Uterus (tissue), 3 donors: ENCODE measurements at regions not wholly inside any gene's neighbourhood (a gene's known extent, or its start where the extent isn't known, plus 50 kb on each side); places are given as distances from the start of the nearest gene placed in this dataset.
"Not testable (repeated sequence)": the region's sequence is repeated elsewhere in the genome, so short reads cannot be mapped to it uniquely, and the experiment has no call there.

Experiments used
- DNase-seq, 2 donors: peaks; one replicate each; pipeline ENCODE4 v3.0.0-alpha.2; 2019 to 2020
- H3K27ac ChIP-seq, 2 donors: fragments of 200-600 bp; sonication (generic); 1 replicate in 1 of 2; 2 replicates in 1 of 2; pipeline ENCODE4 v1.5.1; 2016 to 2018
- H3K27me3 ChIP-seq, 2 donors: fragments of 200-600 bp; sonication (generic); one replicate each; pipeline ENCODE4 v1.5.1; 2018 to 2019; ENCODE audit warnings: control low read depth in 1 of 2
- H3K36me3 ChIP-seq, 2 donors: fragments of 200-600 bp; sonication (generic); one replicate each; pipeline ENCODE4 v1.5.1; 2019; ENCODE audit warnings: control low read depth in 1 of 2
- H3K4me1 ChIP-seq, 2 donors: fragments of 200-600 bp; sonication (generic); one replicate each; pipeline ENCODE4 v1.5.1; 2018 to 2019; ENCODE audit warnings: control low read depth in 1 of 2
- H3K4me3 ChIP-seq, 2 donors: fragments of 200-600 bp; sonication (generic); 1 replicate in 1 of 2; 2 replicates in 1 of 2; pipeline ENCODE4 v1.5.1; 2018 to 2019; ENCODE audit warnings: mild to moderate bottlenecking in 1 of 2
- H3K9me3 ChIP-seq, 2 donors: fragments of 200-600 bp; sonication (generic); one replicate each; pipeline ENCODE4 v1.5.1; 2019; ENCODE audit warnings: control low read depth in 1 of 2
- POLR2A ChIP-seq, 2 donors: fragments of 450-650 bp; IDR thresholded peaks; one replicate each; pipeline ENCODE4 v1.6.1; 2016; ENCODE audit warnings: antibody characterized with exemption in 2 of 2, mild to moderate bottlenecking in 1 of 2, moderate library complexity in 1 of 2
- intact Hi-C: fragments of 100-400 bp; cut with DNase I; formaldehyde crosslinking; loops from one replicate; pipeline ENCODE4 v1.15.1; 2023; ENCODE audit warnings: low total_unique reads
- TF ChIP-seq, protein P1 (sequence below), 4 experiments: fragments of 200-600 bp in 2 of 4; fragments of 450-650 bp in 2 of 4; sonication (generic) in 2 of 4; IDR thresholded peaks; one replicate each; pipeline ENCODE4 v1.5.1; 2016 to 2019; ENCODE audit warnings: antibody characterized with exemption in 4 of 4, mild to moderate bottlenecking in 2 of 4, moderate library complexity in 1 of 4
- donor health status: DM: yes; HTN: yes; CAD: no.

DNA sequence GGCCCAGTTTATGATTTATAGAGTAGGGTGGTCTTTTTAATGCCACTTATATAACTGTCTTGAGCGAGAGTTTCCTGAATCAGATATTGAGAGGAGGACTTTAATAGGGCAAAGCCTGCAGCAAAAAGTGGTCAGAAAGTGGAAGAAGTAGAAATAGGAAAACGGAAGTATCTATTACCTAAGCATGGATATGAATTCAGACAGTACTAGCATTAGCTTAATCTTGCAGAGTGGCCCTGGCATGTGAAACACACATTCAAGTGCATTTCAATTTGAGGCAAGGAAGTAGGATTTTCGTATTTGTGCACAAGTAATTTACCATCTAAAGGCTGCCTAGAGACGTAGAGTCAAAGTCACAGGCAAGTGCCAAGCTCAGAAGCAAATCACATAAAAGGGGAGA is 622.3 kb downstream of the DIPK2A start:
- intact Hi-C loops, result no loop called here
- H3K4me3 ChIP-seq, result no peak overlapping the region
- H3K4me1 ChIP-seq, result no peaks in the 10 kb centered on the region
- no peaks in the 10 kb centered on the region for H3K36me3 ChIP-seq
- DNase-seq, result no peak
- no peak overlapping the region for H3K27ac ChIP-seq
- no peaks in the 10 kb centered on the region for H3K9me3 ChIP-seq
- no peaks in the 10 kb centered on the region for H3K27me3 ChIP-seq
- TF ChIP-seq, protein P1, sequence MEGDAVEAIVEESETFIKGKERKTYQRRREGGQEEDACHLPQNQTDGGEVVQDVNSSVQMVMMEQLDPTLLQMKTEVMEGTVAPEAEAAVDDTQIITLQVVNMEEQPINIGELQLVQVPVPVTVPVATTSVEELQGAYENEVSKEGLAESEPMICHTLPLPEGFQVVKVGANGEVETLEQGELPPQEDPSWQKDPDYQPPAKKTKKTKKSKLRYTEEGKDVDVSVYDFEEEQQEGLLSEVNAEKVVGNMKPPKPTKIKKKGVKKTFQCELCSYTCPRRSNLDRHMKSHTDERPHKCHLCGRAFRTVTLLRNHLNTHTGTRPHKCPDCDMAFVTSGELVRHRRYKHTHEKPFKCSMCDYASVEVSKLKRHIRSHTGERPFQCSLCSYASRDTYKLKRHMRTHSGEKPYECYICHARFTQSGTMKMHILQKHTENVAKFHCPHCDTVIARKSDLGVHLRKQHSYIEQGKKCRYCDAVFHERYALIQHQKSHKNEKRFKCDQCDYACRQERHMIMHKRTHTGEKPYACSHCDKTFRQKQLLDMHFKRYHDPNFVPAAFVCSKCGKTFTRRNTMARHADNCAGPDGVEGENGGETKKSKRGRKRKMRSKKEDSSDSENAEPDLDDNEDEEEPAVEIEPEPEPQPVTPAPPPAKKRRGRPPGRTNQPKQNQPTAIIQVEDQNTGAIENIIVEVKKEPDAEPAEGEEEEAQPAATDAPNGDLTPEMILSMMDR (IDR thresholded peaks at IDR 0.05), result no peak

DNA sequence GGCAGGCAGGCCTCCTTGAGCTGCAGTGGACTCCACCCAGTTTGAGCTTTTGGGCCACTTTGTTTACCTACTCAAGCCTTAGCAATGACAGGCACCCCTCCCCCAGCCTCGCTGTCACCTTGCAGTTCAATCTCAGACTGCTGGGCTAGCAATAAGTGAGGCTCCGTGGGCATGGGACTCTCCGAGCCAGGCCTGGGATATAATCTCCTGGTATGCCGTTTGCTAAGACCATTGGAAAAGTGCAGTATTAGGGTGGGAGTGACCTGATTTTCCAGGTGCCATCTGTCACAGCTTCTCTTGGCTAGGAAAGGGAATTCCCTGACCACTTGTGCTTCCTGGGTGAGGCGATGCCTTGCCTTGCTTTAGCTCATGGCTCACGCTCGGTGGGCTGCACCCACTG is 648.6 kb downstream of the DIPK2A start:
- H3K36me3 ChIP-seq, H3K4me1 ChIP-seq, H3K27ac ChIP-seq, H3K27me3 ChIP-seq, intact Hi-C loops, DNase-seq, H3K9me3 ChIP-seq, H3K4me3 ChIP-seq: not testable (repeated sequence)

DNA sequence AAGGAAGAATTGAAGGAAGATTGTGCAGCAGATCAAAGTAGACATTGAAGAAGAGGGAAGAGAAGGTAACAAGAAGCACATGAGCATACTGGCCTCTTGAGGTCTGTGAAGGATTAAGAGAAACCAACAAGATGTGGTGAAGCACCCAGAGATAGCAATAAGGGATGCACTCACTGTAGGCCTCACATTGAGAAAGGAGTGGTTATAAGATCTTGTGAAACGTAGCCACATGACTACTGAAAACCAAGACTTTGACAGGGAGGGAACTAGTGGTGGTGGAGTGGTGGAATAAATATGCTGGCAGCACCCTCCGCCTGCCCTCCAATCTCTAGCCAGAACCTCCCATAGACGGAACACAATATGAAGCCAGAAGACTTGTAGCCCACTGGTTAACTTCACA is 651.2 kb downstream of the DIPK2A start:
- H3K27me3 ChIP-seq, result no peaks in the 10 kb centered on the region
- no peak overlapping the region for H3K27ac ChIP-seq
- no peak for DNase-seq
- no peak overlapping the region for H3K4me3 ChIP-seq
- H3K4me1 ChIP-seq, result no peaks in the 10 kb centered on the region
- TF ChIP-seq, protein P1 (IDR thresholded peaks at IDR 0.05), result no peak
- no peak for TF ChIP-seq POLR2A (IDR thresholded peaks at IDR 0.05)
- no peaks in the 10 kb centered on the region for H3K9me3 ChIP-seq
- intact Hi-C loops, result no loop called here
- H3K36me3 ChIP-seq, result no peaks in the 10 kb centered on the region

DNA sequence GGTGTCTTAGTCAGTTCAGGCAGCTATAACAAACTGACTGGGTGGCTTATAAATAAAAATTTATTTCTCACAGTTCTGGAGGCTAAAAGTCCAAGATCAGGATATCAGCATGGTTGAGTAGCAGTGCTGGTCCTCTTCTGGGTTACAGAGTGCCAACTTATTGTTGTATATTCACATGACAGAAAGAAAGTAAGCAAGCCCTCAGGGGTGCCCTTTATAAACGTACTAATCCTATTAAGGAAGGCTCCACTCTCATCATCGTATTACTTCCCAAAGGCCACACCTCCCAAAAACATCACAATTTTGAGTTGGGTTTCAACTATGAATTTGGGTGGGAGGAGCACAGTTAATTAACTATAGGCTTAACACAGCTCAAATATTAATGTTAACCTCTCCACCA is 653.0 kb downstream of the DIPK2A start:
- Histone ChIP-seq H3K36me3 (no peaks in the 10 kb centered on the region), H3K9me3 (no peaks in the 10 kb centered on the region), H3K27ac (no peak overlapping the region), H3K4me1 (no peaks in the 10 kb centered on the region), H3K27me3 (no peaks in the 10 kb centered on the region), H3K4me3 (no peak overlapping the region)
- DNase-seq, result no peak
- TF ChIP-seq, protein P1 (IDR thresholded peaks at IDR 0.05), result no peak
- TF ChIP-seq POLR2A (IDR thresholded peaks at IDR 0.05), result no peak
- intact Hi-C loops, result no loop called here

DNA sequence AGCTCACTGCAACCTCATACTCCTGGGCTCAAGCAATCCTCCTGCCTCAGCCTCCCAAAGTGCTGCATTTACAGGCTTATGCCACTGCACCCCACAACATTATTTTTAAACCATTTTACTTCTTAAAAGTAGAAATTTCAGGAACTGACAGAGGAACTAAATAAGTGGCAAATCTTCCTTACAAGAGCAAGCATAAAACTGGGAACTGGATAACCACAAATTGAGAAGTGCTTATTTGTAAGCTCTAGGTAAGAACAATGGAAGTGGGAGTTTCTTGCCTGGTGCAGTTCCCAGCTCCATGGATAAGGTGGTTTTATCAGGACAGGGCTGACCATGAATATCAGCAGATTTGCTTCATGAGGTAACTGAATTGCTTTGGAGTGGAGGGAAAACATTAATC is 655.2 kb downstream of the DIPK2A start:
- H3K4me3 ChIP-seq, result no peak overlapping the region
- H3K27ac ChIP-seq, result no peak overlapping the region
- DNase-seq, result no peak
- no peaks in the 10 kb centered on the region for H3K9me3 ChIP-seq
- no peaks in the 10 kb centered on the region for H3K27me3 ChIP-seq
- intact Hi-C loops, result no loop called here
- H3K4me1 ChIP-seq, result no peaks in the 10 kb centered on the region
- TF ChIP-seq, protein P1 (IDR thresholded peaks at IDR 0.05), result no peak
- no peak for TF ChIP-seq POLR2A (IDR thresholded peaks at IDR 0.05)
- no peaks in the 10 kb centered on the region for H3K36me3 ChIP-seq

DNA sequence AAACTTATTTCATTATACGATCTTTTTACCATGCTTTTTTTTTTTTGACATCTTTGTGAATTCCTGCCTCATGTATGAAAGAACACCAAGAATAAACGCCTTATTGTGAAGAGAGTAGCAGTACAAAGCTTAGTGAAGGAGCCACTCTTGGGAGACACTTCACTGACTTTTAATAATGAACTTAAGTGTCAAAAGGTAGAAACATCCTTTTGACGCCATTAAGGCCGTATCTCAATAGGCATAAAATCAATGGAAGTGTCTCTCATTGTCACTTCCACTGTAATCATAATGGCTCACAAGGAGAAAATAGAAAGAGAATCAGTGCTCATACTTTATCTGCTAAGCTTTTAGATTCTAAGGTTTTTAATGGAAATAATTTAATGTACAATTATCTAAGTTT is 657.8 kb downstream of the DIPK2A start:
- Histone ChIP-seq H3K9me3 (no peaks in the 10 kb centered on the region), H3K4me3 (no peak overlapping the region), H3K27me3 (no peaks in the 10 kb centered on the region), H3K4me1 (no peaks in the 10 kb centered on the region), H3K36me3 (no peaks in the 10 kb centered on the region), H3K27ac (no peak overlapping the region)
- TF ChIP-seq, protein P1 (IDR thresholded peaks at IDR 0.05), result no peak
- no peak for TF ChIP-seq POLR2A (IDR thresholded peaks at IDR 0.05)
- no peak for DNase-seq
- intact Hi-C loops, result no loop called here
